ENCODE measurements at regions not wholly inside any gene's neighbourhood (a gene's known extent, or its start where the extent isn't known, plus 50 kb on each side); places are given as distances from the start of the nearest gene placed in this dataset.

DNA sequence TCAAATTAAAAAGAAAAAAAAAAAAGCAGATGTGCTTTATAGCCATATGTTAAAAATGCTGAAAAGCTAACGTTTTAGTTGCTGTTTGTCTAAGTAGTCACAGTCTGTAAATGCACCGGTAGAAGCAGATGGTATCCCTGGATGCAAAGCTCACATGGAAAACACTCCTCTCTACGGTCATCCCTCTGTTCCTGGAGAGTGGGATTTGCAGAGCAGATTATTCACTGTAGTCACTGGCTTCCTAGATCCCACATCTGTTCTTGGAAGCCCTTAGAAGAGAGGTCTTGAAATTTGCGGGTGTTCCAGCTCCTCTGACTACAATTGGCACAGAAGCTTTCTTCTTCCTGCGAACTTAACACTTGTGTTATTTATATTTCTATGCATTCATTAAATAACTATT, 186.6 kb downstream of the PMP22 start:
- Histone ChIP-seq H3K36me3 (ENCODE audit: control insufficient read depth in 2 of 4, insufficient read depth in 4 of 4, low read length in 3 of 4) (no peaks in the 10 kb centered on the region), H2AK5ac (ENCODE audit: low read depth, low read length) (no peak overlapping the region), H3K56ac (replicated peaks; ENCODE audit: insufficient read length, low read depth, low read length) (no peak overlapping the region), H3K9me3 (ENCODE audit: insufficient read depth in 2 of 2, low read depth in 1 of 2, low read length in 1 of 2) (no peaks in the 10 kb centered on the region), H2BK20ac (ENCODE audit: low read length) (no peak overlapping the region), H3K23ac (ENCODE audit: insufficient read length) (no peak overlapping the region), H3K27ac (ENCODE audit: low read depth, low read length) (no peak overlapping the region), H3K18ac (ENCODE audit: extremely low read depth, low read length) (no peak overlapping the region), H3K4me2 (ENCODE audit: insufficient read depth in 1 of 2, low read depth in 2 of 2, low read length in 2 of 2) (no peak overlapping the region), H3K79me1 (ENCODE audit: low read depth, low read length) (no peaks in the 10 kb centered on the region), H4K8ac (ENCODE audit: extremely low read depth, insufficient read depth, low read length) (no peak overlapping the region), H3K14ac (ENCODE audit: insufficient read length) (no peak overlapping the region), H2BK12ac (ENCODE audit: low read depth, low read length) (no peak overlapping the region), H3K23me2 (ENCODE audit: low read depth, low read length) (no peaks in the 10 kb centered on the region), H3K27me3 (replicated peaks in 1 of 4; ENCODE audit: control insufficient read depth in 3 of 4, extremely low read depth in 1 of 4, insufficient read depth in 3 of 4, low read length in 3 of 4) (no peaks in the 10 kb centered on the region), H3K9ac (replicated peaks in 1 of 4; ENCODE audit: extremely low read depth in 1 of 4, low read depth in 3 of 4, low read length in 3 of 4) (no peak overlapping the region), H2BK120ac (replicated peaks; ENCODE audit: low read depth, low read length) (no peak overlapping the region), H2AFZ (ENCODE audit: low read length) (no peak overlapping the region), H2BK15ac (ENCODE audit: low read length) (no peak overlapping the region), H3K79me2 (ENCODE audit: control insufficient read depth in 1 of 2, insufficient read depth in 2 of 2, low read length in 2 of 2) (no peaks in the 10 kb centered on the region), H3K4me3 (ENCODE audit: extremely low read depth in 1 of 4, insufficient read depth in 2 of 4, low read depth in 3 of 4, low read length in 4 of 4) (no peak overlapping the region), H2BK5ac (ENCODE audit: low read depth, low read length) (no peak overlapping the region), H4K5ac (ENCODE audit: insufficient read length, low read depth, low read length) (no peak overlapping the region), H3K4me1 (replicated peaks in 1 of 4; ENCODE audit: control insufficient read depth in 3 of 4, insufficient read depth in 4 of 4, low read length in 3 of 4) (peaks cover 0 to 8% (median 2%) of the 10 kb centered on the region in 4 experiments; a peak in 3 of 7 replicates), H3K4ac (replicated peaks; ENCODE audit: insufficient read length, low read depth, low read length) (no peak overlapping the region), H4K91ac (replicated peaks; ENCODE audit: insufficient read length, low read length) (no peak overlapping the region), H4K20me1 (replicated peaks in 1 of 2; ENCODE audit: control insufficient read depth in 1 of 2, insufficient read depth in 2 of 2, low read length in 2 of 2) (no peaks in the 10 kb centered on the region)
- ChIA-PET POLR2A (ENCODE audit: partially characterized antibody) (no interaction called here), CTCF (ENCODE audit: partially characterized antibody) (interaction anchor here (0.9 kb wide), 1 partner anchor 13 kb away, joined by 5 read pairs; no protein-coding TSS in a partner anchor)
- 88% methylated on average over 5 of the region's 5 CpGs; no CpG with 5 or more reads in 1 of the 2 experiments for WGBS, 2 experiments (ENCODE audit: extremely low coverage in 1 of 2, insufficient coverage in 1 of 2, insufficient read length in 1 of 2, insufficient replicate concordance in 2 of 2, low coverage in 1 of 2, low lambda C conversion rate in 2 of 2, missing lambda C conversion rate in 1 of 2)
- FAIRE-seq (no peak), DNase-seq (ENCODE audit: low read depth in 1 of 2, low spot score in 2 of 2) (no peak)
- no peak for TF ChIP-seq JUN (IDR thresholded peaks at IDR 0.05; ENCODE audit: low read depth, low read length)
- no peak for TF ChIP-seq SP1 (IDR thresholded peaks at IDR 0.05; ENCODE audit: low read depth, low read length)

Data from H1 (cell line).